Smooth muscle cell (in vitro differentiated cells): ENCODE measurements at regions not wholly inside any gene's neighbourhood (a gene's known extent, or its start where the extent isn't known, plus 50 kb on each side); places are given as distances from the start of the nearest gene placed in this dataset.

Experiments used
- DNase-seq: peaks from one replicate; lab custom pipeline; 2025; ENCODE audit not compliant: unreplicated experiment; lab: John Stamatoyannopoulos, UW
- H2AFZ ChIP-seq: fragments of 200-600 bp; sonication (generic); 2 replicates; pipeline ENCODE4 v1.6.0; 2016; ENCODE audit warnings: antibody characterized with exemption, low read depth, mild to moderate bottlenecking
- H3F3A ChIP-seq: fragments of 200-600 bp; sonication (generic); 2 replicates; pipeline ENCODE4 v1.6.0; 2017; ENCODE audit warnings: antibody characterized with exemption, low read depth
- H3K27ac ChIP-seq: fragments of 200-600 bp; sonication (generic); 2 replicates; pipeline ENCODE4 v1.5.1; 2016; ENCODE audit warnings: low read depth, mild to moderate bottlenecking
- H3K27me3 ChIP-seq: fragments of 200-600 bp; sonication (generic); 2 replicates; pipeline ENCODE4 v1.6.1; 2016; ENCODE audit warnings: low read depth, mild to moderate bottlenecking
- H3K36me3 ChIP-seq: fragments of 200-600 bp; sonication (generic); 2 replicates; pipeline ENCODE4 v1.5.1; 2016; ENCODE audit warnings: low read depth
- H3K4me1 ChIP-seq: fragments of 200-600 bp; sonication (generic); 2 replicates; pipeline ENCODE4 v1.5.1; 2016; ENCODE audit warnings: low read depth
- H3K4me2 ChIP-seq: fragments of 200-600 bp; sonication (generic); 2 replicates; pipeline ENCODE4 v1.6.0; 2016; ENCODE audit warnings: mild to moderate bottlenecking
- H3K4me3 ChIP-seq: fragments of 200-600 bp; sonication (generic); 2 replicates; pipeline ENCODE4 v1.5.1; 2016; ENCODE audit warnings: mild to moderate bottlenecking
- H3K79me2 ChIP-seq: fragments of 200-600 bp; sonication (generic); 2 replicates; pipeline ENCODE4 v1.6.0; 2016; ENCODE audit warnings: low read depth, mild to moderate bottlenecking
- H3K9ac ChIP-seq: fragments of 200-600 bp; sonication (generic); 2 replicates; pipeline ENCODE4 v1.6.0; 2016; ENCODE audit warnings: low read depth
- H3K9me3 ChIP-seq: fragments of 200-600 bp; sonication (generic); replicated peaks from 2 replicates; pipeline ENCODE4 v1.5.1; 2016; ENCODE audit warnings: low read depth
- H4K20me1 ChIP-seq: fragments of 200-600 bp; sonication (generic); 2 replicates; pipeline ENCODE4 v1.6.0; 2016; ENCODE audit warnings: low read depth
- WGBS: methylation state at CpG from one replicate; pipeline ENCODE4 v1.1.7; 2016; ENCODE audit warnings: low lambda C conversion rate; 5-methylcytosine and 5-hydroxymethylcytosine counted together
- TF ChIP-seq, protein P1 (sequence below): fragments of 200-600 bp; sonication (generic); IDR thresholded peaks from 2 replicates; pipeline ENCODE4 v1.5.1; 2017; ENCODE audit warnings: borderline replicate concordance, mild to moderate bottlenecking, antibody characterized with exemption; ENCODE audit not compliant: insufficient read depth, poor library complexity, severe bottlenecking

DNA sequence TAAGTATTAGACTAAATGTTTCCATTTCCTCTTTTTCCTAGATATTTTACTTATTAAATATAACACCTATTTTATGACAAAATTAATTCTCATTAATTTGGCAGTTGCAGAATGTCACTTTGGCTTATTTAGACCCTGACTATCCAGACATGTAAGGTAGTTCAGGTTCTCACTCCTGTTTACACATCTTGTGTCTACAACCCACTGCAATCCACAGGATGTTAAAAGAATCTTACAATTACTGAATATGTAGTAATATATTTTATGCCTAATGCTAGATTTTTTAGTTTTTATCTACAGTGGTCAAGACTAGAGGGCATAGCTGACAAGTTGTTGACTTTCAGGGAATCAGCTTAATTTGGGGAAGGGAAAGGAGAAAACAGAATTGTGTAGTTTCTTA, 346.7 kb downstream of the USP25 start:
- Histone ChIP-seq H3K9me3 (no peaks in the 10 kb centered on the region), H3K36me3 (no peaks in the 10 kb centered on the region), H3K4me2 (no peak overlapping the region), H3F3A (no peaks in the 10 kb centered on the region), H4K20me1 (no peaks in the 10 kb centered on the region), H3K4me1 (no peaks in the 10 kb centered on the region), H3K27me3 (no peaks in the 10 kb centered on the region), H3K27ac (no peak overlapping the region), H3K4me3 (no peak overlapping the region), H2AFZ (no peak overlapping the region), H3K79me2 (no peaks in the 10 kb centered on the region), H3K9ac (no peak overlapping the region)
- no peak for DNase-seq
- TF ChIP-seq, protein P1, sequence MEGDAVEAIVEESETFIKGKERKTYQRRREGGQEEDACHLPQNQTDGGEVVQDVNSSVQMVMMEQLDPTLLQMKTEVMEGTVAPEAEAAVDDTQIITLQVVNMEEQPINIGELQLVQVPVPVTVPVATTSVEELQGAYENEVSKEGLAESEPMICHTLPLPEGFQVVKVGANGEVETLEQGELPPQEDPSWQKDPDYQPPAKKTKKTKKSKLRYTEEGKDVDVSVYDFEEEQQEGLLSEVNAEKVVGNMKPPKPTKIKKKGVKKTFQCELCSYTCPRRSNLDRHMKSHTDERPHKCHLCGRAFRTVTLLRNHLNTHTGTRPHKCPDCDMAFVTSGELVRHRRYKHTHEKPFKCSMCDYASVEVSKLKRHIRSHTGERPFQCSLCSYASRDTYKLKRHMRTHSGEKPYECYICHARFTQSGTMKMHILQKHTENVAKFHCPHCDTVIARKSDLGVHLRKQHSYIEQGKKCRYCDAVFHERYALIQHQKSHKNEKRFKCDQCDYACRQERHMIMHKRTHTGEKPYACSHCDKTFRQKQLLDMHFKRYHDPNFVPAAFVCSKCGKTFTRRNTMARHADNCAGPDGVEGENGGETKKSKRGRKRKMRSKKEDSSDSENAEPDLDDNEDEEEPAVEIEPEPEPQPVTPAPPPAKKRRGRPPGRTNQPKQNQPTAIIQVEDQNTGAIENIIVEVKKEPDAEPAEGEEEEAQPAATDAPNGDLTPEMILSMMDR: no peak

DNA sequence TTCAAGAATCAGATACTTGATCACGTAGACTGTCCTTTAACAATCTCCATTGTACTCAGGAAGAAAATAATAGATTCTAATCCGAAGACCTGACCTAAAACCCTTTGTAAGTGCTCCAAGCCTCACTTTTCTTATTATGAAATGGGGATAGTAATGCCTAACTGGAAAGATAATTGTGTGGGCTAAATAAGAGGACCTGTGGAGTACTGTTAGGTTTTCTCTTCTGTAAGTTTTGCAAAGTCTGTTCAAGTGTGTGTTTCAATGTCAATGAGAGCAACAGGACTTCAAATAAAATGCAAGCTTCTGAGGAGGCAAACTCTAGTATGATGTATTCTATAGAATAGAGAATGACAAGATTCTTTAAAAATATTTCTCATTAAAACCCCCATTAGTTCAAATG, 348.6 kb downstream of the USP25 start:
- no peak overlapping the region for H2AFZ ChIP-seq

DNA sequence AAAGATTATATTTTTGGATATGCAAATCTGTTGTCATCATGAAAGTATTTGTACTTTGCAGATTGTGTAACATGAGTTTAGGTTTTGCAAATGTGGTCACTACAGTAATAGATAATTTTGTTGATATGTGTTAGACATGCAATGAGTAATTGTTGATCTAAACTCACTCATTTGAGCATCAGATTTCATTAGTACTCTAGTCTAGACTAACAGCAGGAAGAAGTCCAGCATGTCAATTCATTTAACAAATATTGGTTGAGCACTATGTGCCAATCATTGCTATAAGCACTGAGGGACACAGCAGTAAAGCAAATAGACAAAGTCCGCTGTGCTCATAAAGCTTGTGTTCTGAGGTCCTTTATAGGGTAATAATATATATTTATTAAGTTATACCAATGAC, 350.0 kb downstream of the USP25 start:
- H3K4me1 ChIP-seq: no peaks in the 10 kb centered on the region
- no peak overlapping the region for H2AFZ ChIP-seq
- no peak overlapping the region for H3K4me3 ChIP-seq
- H4K20me1 ChIP-seq: no peaks in the 10 kb centered on the region
- H3K79me2 ChIP-seq: no peaks in the 10 kb centered on the region
- no peaks in the 10 kb centered on the region for H3K36me3 ChIP-seq
- H3K9ac ChIP-seq: no peak overlapping the region
- no peak overlapping the region for H3K4me2 ChIP-seq
- no peaks in the 10 kb centered on the region for H3K9me3 ChIP-seq
- 93% methylated on average over 1 of the region's 1 CpG for WGBS
- H3K27ac ChIP-seq: no peak overlapping the region
- no peaks in the 10 kb centered on the region for H3K27me3 ChIP-seq
- no peaks in the 10 kb centered on the region for H3F3A ChIP-seq
- no peak for DNase-seq
- TF ChIP-seq, protein P1: no peak

More for the DNA sequence above, 348.6 kb downstream of the USP25 start:
- Histone ChIP-seq H3K9ac (no peak overlapping the region), H3K4me3 (no peak overlapping the region), H3K9me3 (no peaks in the 10 kb centered on the region), H3F3A (no peaks in the 10 kb centered on the region), H3K4me2 (no peak overlapping the region), H3K79me2 (no peaks in the 10 kb centered on the region), H4K20me1 (no peaks in the 10 kb centered on the region), H3K36me3 (no peaks in the 10 kb centered on the region), H3K27ac (no peak overlapping the region), H3K27me3 (no peaks in the 10 kb centered on the region), H3K4me1 (no peaks in the 10 kb centered on the region)
- TF ChIP-seq, protein P1: no peak
- no peak for DNase-seq
- WGBS: 94% methylated on average over 2 of the region's 2 CpGs

DNA sequence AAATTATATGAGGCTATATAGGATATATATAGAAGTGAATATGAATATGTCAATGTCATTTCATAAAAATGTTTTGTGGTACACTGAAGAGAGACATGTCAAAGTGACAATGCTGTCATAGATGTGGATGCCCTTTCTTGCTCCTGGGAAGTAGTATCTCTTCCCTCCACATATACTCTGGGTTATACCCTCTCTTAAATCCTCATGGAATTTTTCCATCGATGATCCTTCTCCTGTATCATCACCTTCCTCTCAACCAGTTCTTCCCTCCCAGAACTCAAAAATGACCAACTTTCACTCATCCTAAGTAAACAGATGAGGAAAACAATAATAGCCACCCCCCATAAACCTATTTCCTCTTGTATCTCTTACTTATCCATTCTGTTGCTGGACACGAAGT, 351.5 kb downstream of the USP25 start:
- Histone ChIP-seq H3K27ac (no peak overlapping the region), H3K36me3 (no peaks in the 10 kb centered on the region), H3K4me2 (no peak overlapping the region), H2AFZ (no peak overlapping the region), H3K9ac (no peak overlapping the region), H3F3A (no peaks in the 10 kb centered on the region), H3K4me3 (no peak overlapping the region), H3K4me1 (no peaks in the 10 kb centered on the region), H3K9me3 (no peaks in the 10 kb centered on the region), H4K20me1 (no peaks in the 10 kb centered on the region), H3K27me3 (no peaks in the 10 kb centered on the region), H3K79me2 (no peaks in the 10 kb centered on the region)
- TF ChIP-seq, protein P1: no peak
- 80% methylated on average over 2 of the region's 2 CpGs for WGBS
- DNase-seq: no peak
